ENCODE measurements at regions not wholly inside any gene's neighbourhood (a gene's known extent, or its start where the extent isn't known, plus 50 kb on each side); places are given as distances from the start of the nearest gene placed in this dataset.

- no peak overlapping the region for H3K27ac Mint-ChIP-seq
- TF ChIP-seq CTCF (conservative IDR thresholded peaks at IDR 0.05): no peak
- no peak overlapping the region for H3K4me3 Mint-ChIP-seq
- H3K9ac ChIP-seq (ENCODE audit: extremely low read depth, low read length, poor library complexity, severe bottlenecking): no peak overlapping the region
- no peaks in the 10 kb centered on the region for H3K4me1 ChIP-seq (ENCODE audit: control insufficient read depth, insufficient read depth, low read length)
- H3K4me3 ChIP-seq (ENCODE audit: low read length): no peak overlapping the region
- no peak overlapping the region for H3K27ac ChIP-seq (ENCODE audit: low read depth, low read length)
- no peaks in the 10 kb centered on the region for H3K27me3 Mint-ChIP-seq (ENCODE audit: insufficient read depth)
- no peaks in the 10 kb centered on the region for H3K9me3 ChIP-seq (ENCODE audit: control insufficient read depth, low read length)
- no peaks in the 10 kb centered on the region for H3K36me3 ChIP-seq (ENCODE audit: control insufficient read depth, insufficient read depth, low read length)
- DNase-seq: no peak
- H3K27me3 ChIP-seq (ENCODE audit: control insufficient read depth, insufficient read depth, low read length, poor library complexity, severe bottlenecking): no peaks in the 10 kb centered on the region
- 80 to 96% methylated on average over 2 to 3 of the region's 3 CpGs for WGBS, 2 experiments (ENCODE audit: insufficient coverage in 1 of 2, insufficient read length in 1 of 2)
- H3K9me3 Mint-ChIP-seq: no peaks in the 10 kb centered on the region
- H3K4me1 Mint-ChIP-seq: no peaks in the 10 kb centered on the region
- no peaks in the 10 kb centered on the region for H3K36me3 Mint-ChIP-seq (ENCODE audit: low read depth)
Observed at GRCh38 chr6:97450087-97450486, 167.1 kb upstream of the MMS22L start.

GRCh38 chr6:97456070-97456469 lies 173.1 kb upstream of the MMS22L start:
- H3K4me3 Mint-ChIP-seq: no peak overlapping the region
- no peaks in the 10 kb centered on the region for H3K4me1 ChIP-seq (ENCODE audit: control insufficient read depth, insufficient read depth, low read length)
- TF ChIP-seq CTCF (conservative IDR thresholded peaks at IDR 0.05): peak; percentile 52
- no peak overlapping the region for H3K27ac ChIP-seq (ENCODE audit: low read depth, low read length)
- H3K9ac ChIP-seq (ENCODE audit: extremely low read depth, low read length, poor library complexity, severe bottlenecking): no peak overlapping the region
- H3K9me3 Mint-ChIP-seq: no peaks in the 10 kb centered on the region
- H3K4me1 Mint-ChIP-seq: peaks cover 4% of the 10 kb centered on the region
- no peaks in the 10 kb centered on the region for H3K27me3 ChIP-seq (ENCODE audit: control insufficient read depth, insufficient read depth, low read length, poor library complexity, severe bottlenecking)
- peak; percentile 52 for DNase-seq
- H3K4me3 ChIP-seq (ENCODE audit: low read length): no peak overlapping the region
- no peaks in the 10 kb centered on the region for H3K36me3 Mint-ChIP-seq (ENCODE audit: low read depth)
- no peaks in the 10 kb centered on the region for H3K27me3 Mint-ChIP-seq (ENCODE audit: insufficient read depth)
- no peaks in the 10 kb centered on the region for H3K36me3 ChIP-seq (ENCODE audit: control insufficient read depth, insufficient read depth, low read length)
- no peaks in the 10 kb centered on the region for H3K9me3 ChIP-seq (ENCODE audit: control insufficient read depth, low read length)
- 83 to 88% methylated on average over 3 of the region's 3 CpGs for WGBS, 2 experiments (ENCODE audit: insufficient coverage in 1 of 2, insufficient read length in 1 of 2)
- no peak overlapping the region for H3K27ac Mint-ChIP-seq

- H3K27me3 Mint-ChIP-seq (ENCODE audit: insufficient read depth): no peaks in the 10 kb centered on the region
- H3K4me3 Mint-ChIP-seq: no peak overlapping the region
- H3K4me3 ChIP-seq (ENCODE audit: low read length): no peak overlapping the region
- 91 to 93% methylated on average over 2 of the region's 3 CpGs for WGBS, 2 experiments (ENCODE audit: insufficient coverage in 1 of 2, insufficient read length in 1 of 2)
- H3K4me1 ChIP-seq (ENCODE audit: control insufficient read depth, insufficient read depth, low read length): peaks cover 12% of the 10 kb centered on the region
- no peaks in the 10 kb centered on the region for H3K27me3 ChIP-seq (ENCODE audit: control insufficient read depth, insufficient read depth, low read length, poor library complexity, severe bottlenecking)
- DNase-seq: no peak
- peaks cover 24% of the 10 kb centered on the region for H3K4me1 Mint-ChIP-seq
- no peaks in the 10 kb centered on the region for H3K36me3 ChIP-seq (ENCODE audit: control insufficient read depth, insufficient read depth, low read length)
- H3K27ac Mint-ChIP-seq: no peak overlapping the region
- no peaks in the 10 kb centered on the region for H3K9me3 ChIP-seq (ENCODE audit: control insufficient read depth, low read length)
- H3K36me3 Mint-ChIP-seq (ENCODE audit: low read depth): no peaks in the 10 kb centered on the region
- H3K9ac ChIP-seq (ENCODE audit: extremely low read depth, low read length, poor library complexity, severe bottlenecking): no peak overlapping the region
- no peak overlapping the region for H3K27ac ChIP-seq (ENCODE audit: low read depth, low read length)
- H3K9me3 Mint-ChIP-seq: no peaks in the 10 kb centered on the region
- TF ChIP-seq CTCF (conservative IDR thresholded peaks at IDR 0.05): no peak
Observed at GRCh38 chr6:97459535-97459934, 176.5 kb upstream of the MMS22L start.
